Activated CD4-positive, alpha-beta T cell treated with anti-CD3 and anti-CD28 coated beads for 48 hours (primary cell): ENCODE measurements at regions not wholly inside any gene's neighbourhood (a gene's known extent, or its start where the extent isn't known, plus 50 kb on each side); places are given as distances from the start of the nearest gene placed in this dataset.

Experiments used
- DNase-seq: peaks from one replicate; pipeline ENCODE4 v3.0.0-alpha.2; 2020

DNA sequence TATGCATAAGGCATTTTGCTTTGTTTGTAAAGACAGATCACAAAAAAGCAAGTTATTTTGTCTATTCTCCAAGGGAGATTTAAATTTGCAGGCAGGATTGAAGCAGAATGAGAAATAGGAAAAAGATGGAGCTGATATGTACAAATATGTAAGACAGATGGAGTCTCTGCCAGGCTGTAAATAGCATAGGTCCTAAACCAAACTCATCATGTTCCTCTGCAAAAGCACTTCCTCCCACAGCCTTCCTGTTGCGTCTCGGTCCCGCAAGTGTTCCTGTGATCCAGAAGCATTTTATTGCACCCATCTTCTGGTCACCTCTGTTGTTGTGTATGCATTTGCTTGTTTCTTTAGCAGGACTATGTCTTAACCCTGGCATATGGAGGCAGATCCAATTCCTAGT is 95.7 kb upstream of the CLDN10 start:
- DNase-seq, result no peak

GRCh38 chr13:95457294-95457693 is 95.2 kb upstream of the CLDN10 start:
- peak; percentile 13 for DNase-seq

- no peak for DNase-seq
These were observed 89.7 kb upstream of the CLDN10 start for GRCh38 chr13:95462801-95463200.

- DNase-seq, result no peak
These were observed 89.0 kb upstream of the CLDN10 start for GRCh38 chr13:95463531-95463930.

DNA sequence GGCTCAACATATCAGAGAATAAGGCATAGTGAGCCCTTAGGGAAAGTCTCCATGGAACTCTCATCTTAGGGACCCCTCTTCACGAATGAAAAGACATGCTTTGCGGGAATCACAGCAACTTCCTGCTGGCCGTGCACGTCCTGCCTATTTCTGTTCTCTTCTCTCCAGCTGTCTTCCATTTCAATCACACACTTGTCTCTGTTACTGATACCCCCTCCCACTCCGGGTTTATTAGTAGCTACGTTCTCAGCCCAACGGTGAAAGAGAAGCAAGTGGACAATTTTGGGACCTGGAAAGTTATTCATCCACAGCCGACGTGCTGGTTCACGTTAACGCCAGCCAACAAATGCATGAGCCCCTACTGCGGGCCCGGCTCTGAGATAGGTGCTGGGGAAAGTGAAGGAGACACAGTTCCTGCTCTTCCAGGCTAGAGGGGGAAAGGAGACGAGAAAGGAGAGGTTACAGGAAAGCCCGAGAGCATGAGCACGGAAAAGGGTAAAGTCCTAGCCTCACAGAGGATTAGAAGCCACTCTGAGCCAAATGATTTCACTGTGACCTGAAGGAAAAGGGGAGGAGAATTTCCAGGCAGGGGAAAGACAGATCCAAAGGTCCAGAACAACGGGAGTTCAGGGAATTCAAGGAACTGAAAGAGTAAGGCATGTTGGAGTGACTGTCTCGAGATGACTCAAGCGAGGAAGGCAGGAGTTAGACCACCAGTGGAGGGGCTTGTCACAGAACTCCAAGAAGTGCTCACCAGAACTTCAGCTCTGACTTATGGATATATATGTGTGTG is 81.8 kb upstream of the CLDN10 start:
- no peak for DNase-seq

GRCh38 chr13:95471960-95472359 is 80.6 kb upstream of the CLDN10 start:
- no peak for DNase-seq

DNA sequence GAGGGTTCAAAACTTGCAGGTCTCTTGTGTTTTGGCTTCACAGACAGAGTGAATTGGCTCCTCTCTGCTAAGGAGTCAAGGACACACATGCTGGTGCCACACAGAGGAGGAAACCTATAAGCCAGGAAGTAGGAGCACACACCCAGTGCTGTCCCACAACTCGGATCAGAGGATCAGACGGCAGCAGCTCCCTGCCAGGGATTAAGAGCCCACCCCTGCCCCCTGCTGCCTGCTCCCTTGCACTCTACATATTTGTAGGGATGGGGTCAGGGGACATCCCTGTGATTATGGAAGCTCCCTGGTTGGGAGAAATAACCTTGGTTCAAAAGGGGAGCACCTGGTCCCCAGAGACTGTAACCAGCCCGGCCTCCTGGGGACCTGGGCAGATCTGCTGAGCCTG is 77.5 kb upstream of the CLDN10 start:
- no peak for DNase-seq

DNA sequence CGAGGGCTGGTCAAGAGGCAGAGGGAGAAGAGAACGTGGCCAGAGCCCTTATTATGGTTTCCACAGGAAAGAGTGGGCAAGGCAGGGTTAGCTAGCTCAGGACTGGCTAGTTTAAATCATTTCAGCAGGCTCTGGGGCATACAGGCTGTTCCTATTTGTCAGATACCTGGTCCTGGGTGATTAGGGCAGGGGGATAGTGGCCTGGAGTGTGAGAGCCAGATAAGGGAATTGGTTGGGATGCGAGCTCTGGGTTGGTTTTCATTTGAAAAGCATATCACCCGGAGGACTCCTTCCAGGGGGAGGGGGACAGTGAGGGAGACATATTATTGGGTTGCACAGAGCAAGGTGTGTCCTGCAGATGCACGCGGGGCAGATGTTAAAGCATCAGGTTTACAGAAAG is 75.3 kb upstream of the CLDN10 start:
- DNase-seq, result no peak

DNA sequence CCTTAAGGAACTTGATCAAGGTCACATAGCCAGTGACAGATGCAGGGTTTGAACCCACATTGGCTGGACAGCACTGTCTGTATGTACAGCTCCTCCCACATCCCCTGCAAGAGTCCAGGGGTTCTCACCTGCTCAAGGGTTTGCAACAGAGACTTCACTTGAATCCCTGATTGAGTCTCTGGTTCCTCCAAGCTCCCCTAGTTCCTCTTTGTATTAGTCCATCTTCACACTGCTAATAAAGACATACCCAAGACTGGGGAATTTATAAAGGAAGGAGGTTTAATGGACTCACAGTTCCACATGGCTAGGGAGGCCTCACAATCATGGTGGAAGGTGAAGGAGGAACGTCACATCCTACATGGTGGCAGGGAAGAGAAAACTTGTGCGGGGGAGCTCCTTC is 72.8 kb upstream of the CLDN10 start:
- no peak for DNase-seq

GRCh38 chr13:95480131-95480545 is 72.4 kb upstream of the CLDN10 start:
- peak; percentile 44 for DNase-seq

DNA sequence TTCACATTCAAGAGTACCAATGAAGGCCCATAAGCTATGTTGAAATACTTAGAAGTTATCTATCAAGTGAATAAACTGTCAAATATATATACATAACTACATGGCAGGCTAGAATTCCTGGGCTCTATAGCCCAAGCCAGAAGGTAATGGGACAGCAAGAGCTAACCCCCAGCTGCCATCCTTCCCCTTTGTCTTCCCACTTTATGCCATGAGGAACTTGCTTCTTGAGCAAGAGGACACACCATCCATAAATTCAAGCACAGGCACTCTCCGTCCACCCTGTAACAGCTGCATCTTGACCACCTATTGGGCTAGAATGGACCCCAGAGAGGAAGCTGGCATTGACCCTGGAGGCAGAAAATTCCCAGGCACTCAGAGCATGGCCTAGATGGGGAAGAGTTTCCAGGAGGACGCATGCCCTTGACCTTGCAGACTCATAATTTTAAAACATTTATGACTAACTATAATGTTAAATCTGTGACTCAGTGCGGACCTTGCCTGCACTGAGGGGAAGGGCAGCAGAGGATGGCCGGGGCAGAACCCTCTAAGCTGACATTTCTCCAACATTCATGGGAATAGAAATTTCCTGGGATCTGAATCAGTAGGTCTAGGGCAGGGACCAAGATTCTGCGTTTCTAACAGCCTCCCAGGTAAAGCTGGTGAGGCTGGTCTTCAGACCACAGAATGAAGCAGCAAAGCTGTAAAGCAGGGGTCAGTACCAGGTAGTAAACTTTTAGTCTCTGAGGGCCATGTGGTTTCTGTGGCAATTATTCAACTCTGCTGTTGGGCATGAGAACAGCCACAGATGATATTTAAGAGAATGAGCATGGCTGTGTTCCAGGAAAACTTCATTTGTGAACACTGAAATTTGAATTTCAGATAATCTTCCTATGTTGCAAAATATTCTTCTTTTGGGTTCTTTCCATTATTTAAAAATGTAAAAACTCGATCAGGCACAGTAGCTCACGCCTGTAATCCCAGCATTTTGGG is 71.4 kb upstream of the CLDN10 start:
- no peak for DNase-seq

GRCh38 chr13:95484052-95484451 is 68.5 kb upstream of the CLDN10 start:
- no peak for DNase-seq

DNA sequence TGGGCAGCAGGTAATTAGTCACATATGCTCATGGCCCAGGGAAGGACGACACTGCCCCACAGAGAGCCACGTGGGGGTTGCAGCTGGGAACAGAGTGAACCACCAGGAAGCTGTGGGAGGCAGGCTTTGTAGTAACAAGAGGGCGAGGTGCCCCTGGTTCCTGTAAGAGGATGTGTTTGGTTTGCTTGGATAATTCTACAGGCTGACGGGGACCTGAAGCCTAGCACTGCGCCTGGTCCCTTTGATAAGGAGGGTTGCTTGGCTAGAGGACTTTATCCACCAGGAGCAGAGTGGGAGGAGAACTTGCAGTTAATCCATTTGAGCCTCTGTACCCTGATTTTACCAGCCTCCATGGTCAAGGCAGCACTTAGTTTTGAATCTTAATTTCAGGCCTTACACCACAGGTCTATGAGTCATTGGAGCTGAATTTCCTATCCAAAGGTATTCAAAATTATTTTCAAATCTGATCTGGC is 67.4 kb upstream of the CLDN10 start:
- DNase-seq, result peak; percentile 13

GRCh38 chr13:95485518-95486144 is 66.9 kb upstream of the CLDN10 start:
- DNase-seq, result no peak

DNA sequence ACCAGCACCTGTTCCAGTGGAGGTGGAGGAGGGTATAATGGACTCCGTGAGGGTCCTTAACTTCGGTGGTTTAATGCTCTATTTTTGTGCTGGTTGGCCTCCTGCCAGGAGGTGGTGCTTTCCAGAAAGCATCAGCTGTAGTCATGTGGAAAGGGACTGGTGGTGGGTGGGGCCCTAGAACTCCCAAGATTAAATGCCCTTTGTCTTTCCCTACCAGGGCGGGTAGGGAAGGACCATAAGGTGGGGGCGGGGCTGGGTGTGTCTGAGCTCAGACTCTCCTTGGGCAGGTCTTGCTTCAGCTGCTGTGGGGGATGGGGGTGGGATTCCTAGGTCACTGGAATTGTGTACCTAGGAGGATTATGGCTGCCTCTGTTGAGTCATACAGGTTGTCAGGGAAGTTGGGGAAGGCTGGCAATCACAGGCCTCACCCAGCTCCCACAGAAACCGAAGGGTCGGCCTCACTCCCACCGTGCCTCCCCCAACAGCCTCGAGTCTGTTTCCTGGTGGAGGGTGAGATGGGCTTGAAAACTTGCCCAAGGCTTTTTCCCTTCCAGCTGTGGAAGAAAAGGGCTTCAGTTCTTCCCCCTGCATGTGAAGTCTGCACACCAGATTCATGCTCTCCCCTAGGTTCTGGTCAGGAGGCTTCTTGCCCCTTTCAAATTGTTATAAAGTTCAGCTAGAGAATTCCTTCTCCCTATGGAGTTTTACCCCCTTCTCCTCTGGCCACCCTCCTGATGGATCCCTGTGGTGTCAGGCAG is 60.3 kb upstream of the CLDN10 start:
- no peak for DNase-seq

GRCh38 chr13:95494082-95494681 is 58.3 kb upstream of the CLDN10 start:
- no peak for DNase-seq

GRCh38 chr13:95496485-95496884 is 56.0 kb upstream of the CLDN10 start:
- no peak for DNase-seq

DNA sequence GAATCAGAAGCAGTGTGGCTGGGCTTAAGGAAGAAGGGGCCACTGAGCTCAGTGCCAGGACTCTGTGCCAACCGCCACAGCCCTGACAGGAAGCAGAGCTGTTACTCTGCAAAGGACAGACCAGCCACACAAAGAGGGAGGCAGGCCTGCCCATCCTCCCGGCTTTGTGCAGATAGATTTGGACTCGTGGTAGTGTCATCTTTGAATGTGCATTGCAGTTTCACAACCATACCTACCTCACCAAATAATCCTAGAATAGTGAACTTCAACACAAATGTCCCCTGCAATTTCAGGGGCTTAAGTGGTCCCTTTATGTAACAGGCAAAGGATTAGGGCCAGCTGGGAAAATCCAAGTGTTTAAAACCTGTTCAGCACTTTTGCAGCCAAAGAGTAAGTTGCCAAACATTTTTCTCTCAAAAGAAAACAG is 55.1 kb upstream of the CLDN10 start:
- DNase-seq, result no peak

GRCh38 chr13:95498886-95499285 is 53.6 kb upstream of the CLDN10 start:
- DNase-seq, result no peak

- DNase-seq, result no peak
These were observed 52.5 kb upstream of the CLDN10 start for GRCh38 chr13:95499811-95500712.

DNA sequence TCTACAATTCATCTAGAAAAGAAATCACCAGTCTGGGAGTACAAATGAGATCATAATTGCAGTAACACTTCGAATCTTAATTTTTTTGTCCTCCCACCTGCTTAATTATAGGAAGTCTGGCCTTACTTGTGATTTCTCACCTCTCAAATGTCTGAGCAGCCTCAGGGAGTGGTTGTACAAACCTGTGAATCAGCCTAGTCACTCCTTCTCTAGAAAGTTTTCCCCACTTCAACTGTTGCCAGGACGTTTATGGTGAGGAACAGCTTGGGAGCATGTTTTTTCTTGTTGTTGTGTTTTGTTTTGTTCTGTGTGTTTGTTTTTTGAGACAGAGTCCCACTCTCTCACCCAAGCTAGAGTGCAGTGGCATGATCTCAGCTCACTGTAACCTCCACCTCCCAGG is 50.3 kb upstream of the CLDN10 start:
- DNase-seq, result no peak
